ENCODE measurements at regions not wholly inside any gene's neighbourhood (a gene's known extent, or its start where the extent isn't known, plus 50 kb on each side); places are given as distances from the start of the nearest gene placed in this dataset.

- TF ChIP-seq CTCF (optimal IDR thresholded peaks at IDR 0.05 in 1 of 3, IDR thresholded peaks at IDR 0.05 in 1 of 3, conservative IDR thresholded peaks at IDR 0.05 in 1 of 3; ENCODE audit: extremely low read depth in 1 of 3, insufficient read depth in 2 of 3, low read length in 3 of 3) (no peak), EZH2 (IDR thresholded peaks at IDR 0.05; ENCODE audit: low read length) (no peak)
These were observed 63.8 kb upstream of the TBC1D5 start for GRCh38 chr3:17806201-17806600.
